GM23248 (cell line): ENCODE measurements at regions not wholly inside any gene's neighbourhood (a gene's known extent, or its start where the extent isn't known, plus 50 kb on each side); places are given as distances from the start of the nearest gene placed in this dataset.

Experiments
- EZH2 ChIP-seq: fragments of 200-600 bp; sonication (generic); IDR thresholded peaks from 2 replicates; pipeline ENCODE4 v1.6.1; 2018; ENCODE audit warnings: antibody characterized with exemption, mild to moderate bottlenecking; ENCODE audit not compliant: insufficient read depth, poor library complexity, severe bottlenecking
- EZH2phosphoT487 ChIP-seq: fragments of 200-600 bp; sonication (generic); IDR thresholded peaks from 2 replicates; pipeline ENCODE4 v1.6.1; 2018; ENCODE audit warnings: antibody characterized with exemption, moderate library complexity, mild to moderate bottlenecking, low read depth; ENCODE audit not compliant: insufficient read depth

DNA sequence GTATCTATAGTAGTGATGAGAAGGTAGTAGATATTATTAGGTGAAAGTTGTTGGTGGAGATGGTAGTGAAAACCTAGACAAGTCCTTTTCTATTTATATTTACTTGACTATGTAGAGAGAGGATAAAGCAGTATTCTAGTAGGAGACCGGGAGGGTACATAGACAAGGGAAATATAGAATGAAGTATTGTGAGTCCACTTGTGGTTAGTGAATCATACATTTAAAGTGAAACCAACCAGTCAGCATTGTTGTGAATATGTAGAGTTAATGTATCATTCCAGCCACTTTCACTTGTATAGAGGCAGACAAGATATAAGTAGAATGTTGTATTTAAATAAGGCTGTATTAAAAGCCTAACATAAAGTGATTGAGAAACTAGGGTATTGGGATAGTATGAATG, 1711.3 kb upstream of the ACO1 start:
- TF ChIP-seq EZH2phosphoT487 (no peak), EZH2 (no peak)
